ENCODE measurements at regions not wholly inside any gene's neighbourhood (a gene's known extent, or its start where the extent isn't known, plus 50 kb on each side); places are given as distances from the start of the nearest gene placed in this dataset.
A peak's percentile ranks its signal among the peaks of the same experiment; 100 is the strongest.

DNA sequence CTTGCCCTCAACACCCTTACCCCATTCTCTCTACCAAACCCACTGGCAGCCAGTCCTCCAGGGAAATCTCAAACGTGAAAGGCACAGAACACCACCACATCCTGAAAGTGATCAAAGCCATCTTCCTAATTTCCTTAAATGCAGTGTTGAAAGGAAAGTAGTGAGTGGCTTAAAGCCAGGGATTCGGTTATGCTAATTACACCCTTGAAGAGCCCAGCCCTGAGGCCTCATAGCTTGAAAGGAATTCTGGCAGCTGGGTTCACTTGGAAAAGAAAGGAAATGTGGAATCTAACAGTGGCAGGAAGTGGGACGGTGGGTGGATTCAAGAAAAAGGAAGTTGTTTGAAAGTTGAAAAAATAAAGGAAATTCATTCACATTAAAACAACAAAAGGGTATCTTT, 73.0 kb upstream of the FICD start (continued):
- TF ChIP-seq, protein P1, sequence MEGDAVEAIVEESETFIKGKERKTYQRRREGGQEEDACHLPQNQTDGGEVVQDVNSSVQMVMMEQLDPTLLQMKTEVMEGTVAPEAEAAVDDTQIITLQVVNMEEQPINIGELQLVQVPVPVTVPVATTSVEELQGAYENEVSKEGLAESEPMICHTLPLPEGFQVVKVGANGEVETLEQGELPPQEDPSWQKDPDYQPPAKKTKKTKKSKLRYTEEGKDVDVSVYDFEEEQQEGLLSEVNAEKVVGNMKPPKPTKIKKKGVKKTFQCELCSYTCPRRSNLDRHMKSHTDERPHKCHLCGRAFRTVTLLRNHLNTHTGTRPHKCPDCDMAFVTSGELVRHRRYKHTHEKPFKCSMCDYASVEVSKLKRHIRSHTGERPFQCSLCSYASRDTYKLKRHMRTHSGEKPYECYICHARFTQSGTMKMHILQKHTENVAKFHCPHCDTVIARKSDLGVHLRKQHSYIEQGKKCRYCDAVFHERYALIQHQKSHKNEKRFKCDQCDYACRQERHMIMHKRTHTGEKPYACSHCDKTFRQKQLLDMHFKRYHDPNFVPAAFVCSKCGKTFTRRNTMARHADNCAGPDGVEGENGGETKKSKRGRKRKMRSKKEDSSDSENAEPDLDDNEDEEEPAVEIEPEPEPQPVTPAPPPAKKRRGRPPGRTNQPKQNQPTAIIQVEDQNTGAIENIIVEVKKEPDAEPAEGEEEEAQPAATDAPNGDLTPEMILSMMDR (conservative IDR thresholded peaks at IDR 0.05; ENCODE audit: low read depth in 2 of 2): no peak
- no peak for TF ChIP-seq EZH2 (IDR thresholded peaks at IDR 0.05; ENCODE audit: low read depth, unreplicated experiment)
- TF ChIP-seq, protein P2, sequence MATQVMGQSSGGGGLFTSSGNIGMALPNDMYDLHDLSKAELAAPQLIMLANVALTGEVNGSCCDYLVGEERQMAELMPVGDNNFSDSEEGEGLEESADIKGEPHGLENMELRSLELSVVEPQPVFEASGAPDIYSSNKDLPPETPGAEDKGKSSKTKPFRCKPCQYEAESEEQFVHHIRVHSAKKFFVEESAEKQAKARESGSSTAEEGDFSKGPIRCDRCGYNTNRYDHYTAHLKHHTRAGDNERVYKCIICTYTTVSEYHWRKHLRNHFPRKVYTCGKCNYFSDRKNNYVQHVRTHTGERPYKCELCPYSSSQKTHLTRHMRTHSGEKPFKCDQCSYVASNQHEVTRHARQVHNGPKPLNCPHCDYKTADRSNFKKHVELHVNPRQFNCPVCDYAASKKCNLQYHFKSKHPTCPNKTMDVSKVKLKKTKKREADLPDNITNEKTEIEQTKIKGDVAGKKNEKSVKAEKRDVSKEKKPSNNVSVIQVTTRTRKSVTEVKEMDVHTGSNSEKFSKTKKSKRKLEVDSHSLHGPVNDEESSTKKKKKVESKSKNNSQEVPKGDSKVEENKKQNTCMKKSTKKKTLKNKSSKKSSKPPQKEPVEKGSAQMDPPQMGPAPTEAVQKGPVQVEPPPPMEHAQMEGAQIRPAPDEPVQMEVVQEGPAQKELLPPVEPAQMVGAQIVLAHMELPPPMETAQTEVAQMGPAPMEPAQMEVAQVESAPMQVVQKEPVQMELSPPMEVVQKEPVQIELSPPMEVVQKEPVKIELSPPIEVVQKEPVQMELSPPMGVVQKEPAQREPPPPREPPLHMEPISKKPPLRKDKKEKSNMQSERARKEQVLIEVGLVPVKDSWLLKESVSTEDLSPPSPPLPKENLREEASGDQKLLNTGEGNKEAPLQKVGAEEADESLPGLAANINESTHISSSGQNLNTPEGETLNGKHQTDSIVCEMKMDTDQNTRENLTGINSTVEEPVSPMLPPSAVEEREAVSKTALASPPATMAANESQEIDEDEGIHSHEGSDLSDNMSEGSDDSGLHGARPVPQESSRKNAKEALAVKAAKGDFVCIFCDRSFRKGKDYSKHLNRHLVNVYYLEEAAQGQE (IDR thresholded peaks at IDR 0.05; ENCODE audit: unreplicated experiment): no peak

GRCh38 chr12:108441549-108441948, 73.5 kb upstream of the FICD start:
- Mint-ChIP-seq H3K4me3 (peak overlapping the region; percentile 43; the same call in 2 of the 3 replicates), H3K9me3 (peaks cover 2% of the 10 kb centered on the region; the same call in 1 of the 3 replicates), H3K36me3 (ENCODE audit: low read depth) (peaks cover 3% of the 10 kb centered on the region; the same call in 1 of the 3 replicates), H3K27ac (peak overlapping the region; percentile 91), H3K4me1 (peaks cover 35% of the 10 kb centered on the region), H3K27me3 (ENCODE audit: insufficient read depth, low read depth, poor library complexity) (peaks cover 5% of the 10 kb centered on the region)
- Histone ChIP-seq H3K79me2 (replicated peaks; ENCODE audit: insufficient read depth) (no peaks in the 10 kb centered on the region), H3K36me3 (ENCODE audit: insufficient read depth) (no peaks in the 10 kb centered on the region), H4K20me1 (replicated peaks; ENCODE audit: insufficient read depth) (no peaks in the 10 kb centered on the region), H3K4me1 (ENCODE audit: insufficient read depth) (peaks cover 33% of the 10 kb centered on the region), H3K9me2 (ENCODE audit: insufficient read depth) (peaks cover 10% of the 10 kb centered on the region; the same call in 1 of the 2 replicates), H3K27me3 (ENCODE audit: insufficient read depth) (no peaks in the 10 kb centered on the region), H3K4me3 (peak overlapping the region; percentile 9), H2AFZ (no peak overlapping the region), H3K4me2 (peak overlapping the region; percentile 30), H3K27ac (ENCODE audit: low read depth) (peak overlapping the region; percentile 92), H3F3A (replicated peaks; ENCODE audit: low read depth) (0 out of 2 replicates have a peak, but pooled peaks cover 4% of the 10 kb centered on the region)
- DNase-seq (ENCODE audit: low spot score) (peak; percentile 45), ATAC-seq (peak; percentile 77)
- TF ChIP-seq ZNF462 (CRISPR knock-in tag; IDR thresholded peaks at IDR 0.05) (no peak), ZNF331 (CRISPR knock-in tag; IDR thresholded peaks at IDR 0.05; ENCODE audit: low read depth) (no peak), CREB1 (CRISPR knock-in tag; IDR thresholded peaks at IDR 0.05; ENCODE audit: low read depth) (no peak), NANOG (IDR thresholded peaks at IDR 0.05; ENCODE audit: borderline replicate concordance) (no peak), POLR2AphosphoS5 (IDR thresholded peaks at IDR 0.05; ENCODE audit: low read depth) (no peak), JUNB (IDR thresholded peaks at IDR 0.05; ENCODE audit: unreplicated experiment) (no peak), EZH2phosphoT487 (IDR thresholded peaks at IDR 0.05; ENCODE audit: unreplicated experiment) (no peak), EZH2 (IDR thresholded peaks at IDR 0.05; ENCODE audit: low read depth, unreplicated experiment) (no peak)
- TF ChIP-seq, protein P2 (IDR thresholded peaks at IDR 0.05; ENCODE audit: unreplicated experiment): no peak

Data from GM23338 (cell line).